Fibroblast of lung (primary cell): ENCODE measurements at regions not wholly inside any gene's neighbourhood (a gene's known extent, or its start where the extent isn't known, plus 50 kb on each side); places are given as distances from the start of the nearest gene placed in this dataset.

Experiments used
- EZH2 ChIP-seq: IDR thresholded peaks from 2 replicates; pipeline ENCODE4 v1.5.1; 2012; ENCODE audit warnings: low read length, control low read depth, mild to moderate bottlenecking; ENCODE audit errors: missing control alignments
- TF ChIP-seq, protein P1 (sequence below), 2 donors: IDR thresholded peaks in 1 of 2; conservative IDR thresholded peaks in 1 of 2; 1 replicate in 1 of 2; 2 replicates in 1 of 2; pipeline ENCODE4 v1.5.1; 2011 to 2012; ENCODE audit warnings: low read length in 2 of 2, control low read depth in 1 of 2, inconsistent platforms in 1 of 2, low read depth in 1 of 2, mild to moderate bottlenecking in 1 of 2

DNA sequence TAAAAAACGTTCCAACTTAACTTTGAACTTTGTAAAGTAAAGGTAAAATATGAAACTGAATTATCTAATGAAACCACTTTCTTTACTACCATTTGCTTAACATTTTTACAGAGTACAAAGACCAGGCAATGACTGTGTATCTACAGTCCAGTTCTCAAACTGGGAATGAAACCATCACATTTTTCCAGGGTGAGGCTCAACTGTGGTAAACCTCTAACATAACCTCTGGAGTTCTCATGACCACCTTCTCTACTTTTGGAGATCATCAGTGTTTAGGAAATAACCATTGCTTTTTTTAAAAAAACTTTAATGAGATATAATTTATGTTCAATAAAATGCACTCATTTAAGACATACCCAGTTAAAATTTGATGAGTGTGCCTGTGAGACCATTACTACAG lies 223.5 kb downstream of the RNF152 start:
- TF ChIP-seq, protein P1, sequence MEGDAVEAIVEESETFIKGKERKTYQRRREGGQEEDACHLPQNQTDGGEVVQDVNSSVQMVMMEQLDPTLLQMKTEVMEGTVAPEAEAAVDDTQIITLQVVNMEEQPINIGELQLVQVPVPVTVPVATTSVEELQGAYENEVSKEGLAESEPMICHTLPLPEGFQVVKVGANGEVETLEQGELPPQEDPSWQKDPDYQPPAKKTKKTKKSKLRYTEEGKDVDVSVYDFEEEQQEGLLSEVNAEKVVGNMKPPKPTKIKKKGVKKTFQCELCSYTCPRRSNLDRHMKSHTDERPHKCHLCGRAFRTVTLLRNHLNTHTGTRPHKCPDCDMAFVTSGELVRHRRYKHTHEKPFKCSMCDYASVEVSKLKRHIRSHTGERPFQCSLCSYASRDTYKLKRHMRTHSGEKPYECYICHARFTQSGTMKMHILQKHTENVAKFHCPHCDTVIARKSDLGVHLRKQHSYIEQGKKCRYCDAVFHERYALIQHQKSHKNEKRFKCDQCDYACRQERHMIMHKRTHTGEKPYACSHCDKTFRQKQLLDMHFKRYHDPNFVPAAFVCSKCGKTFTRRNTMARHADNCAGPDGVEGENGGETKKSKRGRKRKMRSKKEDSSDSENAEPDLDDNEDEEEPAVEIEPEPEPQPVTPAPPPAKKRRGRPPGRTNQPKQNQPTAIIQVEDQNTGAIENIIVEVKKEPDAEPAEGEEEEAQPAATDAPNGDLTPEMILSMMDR (conservative IDR thresholded peaks at IDR 0.05 in 1 of 2, IDR thresholded peaks at IDR 0.05 in 1 of 2; ENCODE audit: low read depth in 1 of 2, low read length in 2 of 2): no peak
- TF ChIP-seq EZH2: no peak
